A549 (cell line): ENCODE measurements at regions not wholly inside any gene's neighbourhood (a gene's known extent, or its start where the extent isn't known, plus 50 kb on each side); places are given as distances from the start of the nearest gene placed in this dataset.

Source experiments
- CEBPB ChIP-seq, 2 experiments: fragments of >200 bp in 1 of 2; sonication (Bioruptor Twin) in 1 of 2; formaldehyde crosslinking in 1 of 2; IDR thresholded peaks; 2 replicates each; pipeline ENCODE4 v1.6.1; 2012 to 2016
- CHD2 ChIP-seq: fragments of 150-350 bp; IDR thresholded peaks from 2 replicates; pipeline ENCODE4 v1.6.1; 2014; ENCODE audit warnings: low read length; ENCODE audit not compliant: partially characterized antibody
- CHD4 ChIP-seq: fragments of 200-600 bp; sonication (generic); IDR thresholded peaks from 2 replicates; pipeline ENCODE4 v1.6.1; 2016; ENCODE audit warnings: antibody characterized with exemption, mild to moderate bottlenecking, borderline replicate concordance
- CTCF ChIP-seq: fragments of >200 bp; sonication (Bioruptor Twin); formaldehyde crosslinking; IDR thresholded peaks from 3 replicates; pipeline ENCODE4 v1.5.1; 2016
- EP300 ChIP-seq, 2 experiments: fragments of >200 bp; sonication (Bioruptor Twin); formaldehyde crosslinking; IDR thresholded peaks; 2 replicates in 1 of 2; 3 replicates in 1 of 2; pipeline ENCODE4 v1.6.1; 2016 to 2017
- FOSB ChIP-seq: fragments of 250-450 bp; sonication (Bioruptor Pico); IDR thresholded peaks from 2 replicates; pipeline ENCODE4 v1.5.0; 2020; ENCODE audit warnings: mild to moderate bottlenecking, moderate library complexity
- KDM1A ChIP-seq: fragments of 200-600 bp; sonication (generic); IDR thresholded peaks from 2 replicates; pipeline ENCODE4 v1.6.1; 2016; ENCODE audit warnings: low read depth, mild to moderate bottlenecking
- MAX ChIP-seq: IDR thresholded peaks from 2 replicates; pipeline ENCODE4 v1.6.1; 2012
- POLR2A ChIP-seq: IDR thresholded peaks from 2 replicates; pipeline ENCODE4 v1.6.1; 2012; ENCODE audit warnings: mild to moderate bottlenecking, low read length
- RAD21 ChIP-seq, 2 experiments: fragments of >200 bp in 1 of 2; sonication (Bioruptor Twin) in 1 of 2; formaldehyde crosslinking in 1 of 2; IDR thresholded peaks in 1 of 2; conservative IDR thresholded peaks in 1 of 2; 2 replicates in 1 of 2; 3 replicates in 1 of 2; pipeline ENCODE4 v1.6.1; 2012 to 2018; ENCODE audit warnings: inconsistent platforms in 1 of 2
- RCOR1 ChIP-seq: fragments of 150-350 bp; IDR thresholded peaks from 2 replicates; pipeline ENCODE4 v1.6.1; 2014; ENCODE audit warnings: antibody characterized with exemption, low read length, low read depth
- REST ChIP-seq: fragments of 200-600 bp; sonication (generic); IDR thresholded peaks from 2 replicates; pipeline ENCODE4 v1.6.1; 2016; ENCODE audit warnings: antibody characterized with exemption, mild to moderate bottlenecking, moderate library complexity
- SMC3 ChIP-seq: fragments of >200 bp; sonication (Bioruptor Twin); formaldehyde crosslinking; IDR thresholded peaks from 3 replicates; pipeline ENCODE4 v1.6.1; 2018; ENCODE audit warnings: inconsistent platforms

DNA sequence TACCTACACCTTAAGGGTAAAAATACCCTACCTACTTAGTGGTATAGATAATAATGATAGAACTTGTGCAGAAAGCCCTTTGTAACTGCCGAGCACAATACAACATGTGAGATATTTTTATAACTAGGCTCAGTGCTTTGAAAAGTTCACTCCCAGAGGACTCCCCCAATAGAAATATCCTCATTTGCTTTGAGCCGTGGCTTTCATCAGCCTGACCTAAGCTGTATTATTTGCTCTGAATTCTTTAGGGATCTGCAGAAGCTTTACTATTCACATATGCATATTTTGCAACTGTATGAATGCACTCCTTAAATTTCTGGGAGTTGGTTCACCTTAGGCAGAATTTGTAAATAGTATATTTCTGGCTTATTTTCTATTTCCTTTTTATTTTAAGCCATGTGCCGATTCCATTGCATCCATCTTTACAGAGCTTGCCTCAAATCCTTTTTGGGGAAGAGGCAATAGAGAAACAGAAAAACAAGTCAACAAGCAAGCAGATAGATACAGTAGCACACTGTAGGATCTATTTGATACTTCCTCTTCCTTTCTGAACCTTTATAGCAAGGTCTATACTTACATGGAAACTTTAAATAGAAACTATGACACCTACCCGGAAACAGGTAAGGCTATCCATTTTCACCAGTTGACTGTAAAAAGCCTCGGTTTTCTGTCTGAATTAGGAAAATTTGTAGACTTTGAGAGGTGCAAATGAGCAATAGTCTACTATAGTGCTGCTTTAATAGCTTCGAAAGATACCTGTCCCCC lies 242.5 kb upstream of the VCX3A start:
- TF ChIP-seq CTCF (no peak), REST (no peak), EP300 (IDR thresholded peaks at IDR 0.05) (no peak), KDM1A (no peak), CHD2 (no peak), SMC3 (no peak), POLR2A (no peak), RCOR1 (no peak), MAX (no peak), FOSB (no peak), CHD4 (no peak), RAD21 (conservative IDR thresholded peaks at IDR 0.05 in 1 of 2, IDR thresholded peaks at IDR 0.05 in 1 of 2) (no peak), CEBPB (IDR thresholded peaks at IDR 0.05) (no peak)
